Adrenal gland (tissue), 9 donors: ENCODE measurements at regions not wholly inside any gene's neighbourhood (a gene's known extent, or its start where the extent isn't known, plus 50 kb on each side); places are given as distances from the start of the nearest gene placed in this dataset.

Experiments used
- DNase-seq, 7 donors: peaks; one replicate each; pipeline ENCODE4 v3.0.0-alpha.2; 2019 to 2020
- H3K27ac ChIP-seq, 5 donors: fragments of 200-600 bp; sonication (generic) in 4 of 5; 1 replicate in 3 of 5; 2 replicates in 2 of 5; pipeline versions ENCODE4 v1.5.1 to v1.8.0; 2016 to 2020; ENCODE audit warnings: mild to moderate bottlenecking in 1 of 5
- H3K27me3 ChIP-seq: fragments of 200-600 bp; 2 replicates; pipeline ENCODE4 v1.8.0; 2021
- H3K36me3 ChIP-seq, 2 donors: fragments of 200-600 bp; replicated peaks in 1 of 2; 1 replicate in 1 of 2; 2 replicates in 1 of 2; pipeline versions ENCODE4 v1.5.1 to v1.8.0; 2018 to 2022
- H3K4me1 ChIP-seq, 2 donors: fragments of 200-600 bp; replicated peaks in 1 of 2; 1 replicate in 1 of 2; 2 replicates in 1 of 2; pipeline versions ENCODE4 v1.5.1 to v1.8.0; 2018 to 2021
- H3K4me3 ChIP-seq, 4 donors: fragments of 200-600 bp; sonication (generic) in 3 of 4; one replicate each; pipeline ENCODE4 v1.5.1; 2016 to 2018
- H3K9me3 ChIP-seq, 3 donors: fragments of 200-600 bp; sonication (generic) in 1 of 3; replicated peaks in 1 of 3; 1 replicate in 2 of 3; 2 replicates in 1 of 3; pipeline versions ENCODE4 v1.5.1 to v1.8.0; 2016 to 2021
- POLR2A ChIP-seq, 2 donors: fragments of 450-650 bp; IDR thresholded peaks; one replicate each; pipeline ENCODE4 v1.6.1; 2017; ENCODE audit warnings: antibody characterized with exemption in 2 of 2, mild to moderate bottlenecking in 2 of 2, moderate library complexity in 1 of 2
- WGBS, 4 donors: extraction: QIAGEN DNeasy Blood & Tissue Kit in 2 of 4; methylation state at CpG; one replicate each; pipeline versions ENCODE4 v1.1.5 to v1.1.7; 2013 to 2017; 5-methylcytosine and 5-hydroxymethylcytosine counted together
- intact Hi-C, 2 donors: fragments of 100-400 bp; cut with DNase I; formaldehyde crosslinking; loops; one replicate each; pipeline versions ENCODE4 v1.14.1 to v1.15.0; 2022 to 2023
- TF ChIP-seq, protein P1 (sequence below), 6 experiments: fragments of 450-650 bp in 4 of 6; fragments of 200-600 bp in 2 of 6; sonication (generic) in 1 of 6; IDR thresholded peaks; 1 replicate in 5 of 6; 2 replicates in 1 of 6; pipeline versions ENCODE4 v1.5.1 to v1.8.0; 2016 to 2021; ENCODE audit warnings: antibody characterized with exemption in 6 of 6, mild to moderate bottlenecking in 2 of 6, moderate library complexity in 1 of 6
- donor health status: healthy with polysubstance abuse.
- donor health status: Bipolar disorder and iron deficiency.
- donor health status: DM: yes; HTN: yes; CAD: no.
- donor health status: DM: no; HTN: no; CAD: no.
- donor health status: DM: no; HTN: no; CAD: no.

DNA sequence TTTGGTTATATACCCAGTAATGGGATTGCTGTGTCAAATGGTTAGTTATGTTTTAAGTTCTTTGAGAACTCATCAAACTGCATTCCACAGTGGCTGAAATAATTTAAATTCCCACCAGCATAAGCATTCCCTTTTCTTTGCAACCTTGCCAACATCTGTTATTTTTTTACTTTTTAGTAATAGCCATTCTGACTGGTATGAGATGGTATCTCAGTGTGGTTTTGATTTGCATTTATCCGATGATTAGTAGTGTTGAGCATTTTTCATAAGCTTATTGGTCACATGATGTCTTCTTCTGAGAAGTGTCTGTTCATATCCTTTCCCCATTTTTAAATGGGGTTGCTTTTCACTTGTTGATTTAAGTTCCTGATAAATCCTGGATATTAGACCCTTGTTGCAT is 435.7 kb upstream of the RIOK2 start:
- no peak for DNase-seq
- Histone ChIP-seq H3K4me1 (no peaks in the 10 kb centered on the region), H3K27me3 (no peaks in the 10 kb centered on the region), H3K36me3 (no peaks in the 10 kb centered on the region), H3K27ac (no peak overlapping the region), H3K9me3 (no peaks in the 10 kb centered on the region), H3K4me3 (no peak overlapping the region)
- intact Hi-C loops, result no loop called here
- no peak for TF ChIP-seq POLR2A (IDR thresholded peaks at IDR 0.05)
- TF ChIP-seq, protein P1, sequence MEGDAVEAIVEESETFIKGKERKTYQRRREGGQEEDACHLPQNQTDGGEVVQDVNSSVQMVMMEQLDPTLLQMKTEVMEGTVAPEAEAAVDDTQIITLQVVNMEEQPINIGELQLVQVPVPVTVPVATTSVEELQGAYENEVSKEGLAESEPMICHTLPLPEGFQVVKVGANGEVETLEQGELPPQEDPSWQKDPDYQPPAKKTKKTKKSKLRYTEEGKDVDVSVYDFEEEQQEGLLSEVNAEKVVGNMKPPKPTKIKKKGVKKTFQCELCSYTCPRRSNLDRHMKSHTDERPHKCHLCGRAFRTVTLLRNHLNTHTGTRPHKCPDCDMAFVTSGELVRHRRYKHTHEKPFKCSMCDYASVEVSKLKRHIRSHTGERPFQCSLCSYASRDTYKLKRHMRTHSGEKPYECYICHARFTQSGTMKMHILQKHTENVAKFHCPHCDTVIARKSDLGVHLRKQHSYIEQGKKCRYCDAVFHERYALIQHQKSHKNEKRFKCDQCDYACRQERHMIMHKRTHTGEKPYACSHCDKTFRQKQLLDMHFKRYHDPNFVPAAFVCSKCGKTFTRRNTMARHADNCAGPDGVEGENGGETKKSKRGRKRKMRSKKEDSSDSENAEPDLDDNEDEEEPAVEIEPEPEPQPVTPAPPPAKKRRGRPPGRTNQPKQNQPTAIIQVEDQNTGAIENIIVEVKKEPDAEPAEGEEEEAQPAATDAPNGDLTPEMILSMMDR (IDR thresholded peaks at IDR 0.05), result no peak
- WGBS, 4 donors, result 74 to 90% (median 78%) methylated on average over 1 of the region's 1 CpG

DNA sequence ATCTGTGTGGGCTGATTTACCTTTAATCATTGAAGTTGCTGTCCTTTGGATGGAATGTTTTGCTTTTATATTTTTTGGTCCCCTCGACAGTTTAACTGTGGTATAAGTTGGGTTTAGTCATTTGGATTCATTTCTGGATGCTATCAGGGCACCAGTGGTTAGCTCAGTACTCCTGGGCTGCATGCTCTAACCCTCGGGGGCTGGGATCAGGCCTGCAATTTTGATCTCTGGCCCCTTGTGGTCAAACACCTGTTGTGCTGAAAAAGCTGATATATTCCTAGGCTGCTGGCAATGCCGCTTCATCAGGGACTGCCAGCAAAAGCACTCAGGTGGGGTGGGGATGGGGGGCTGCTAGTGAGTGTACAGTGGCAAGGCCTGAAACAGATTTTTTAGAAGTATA is 440.4 kb upstream of the RIOK2 start:
- no peaks in the 10 kb centered on the region for H3K9me3 ChIP-seq
- no peak overlapping the region for H3K4me3 ChIP-seq
- H3K36me3 ChIP-seq, result no peaks in the 10 kb centered on the region
- H3K4me1 ChIP-seq, result no peaks in the 10 kb centered on the region
- DNase-seq, result no peak
- no peak overlapping the region for H3K27ac ChIP-seq
- 67 to 83% (median 77%) methylated on average over 3 of the region's 3 CpGs for WGBS, 4 donors
- TF ChIP-seq, protein P1 (IDR thresholded peaks at IDR 0.05), result no peak
- TF ChIP-seq POLR2A (IDR thresholded peaks at IDR 0.05), result no peak
- intact Hi-C loops, result no loop called here
- H3K27me3 ChIP-seq, result no peaks in the 10 kb centered on the region

DNA sequence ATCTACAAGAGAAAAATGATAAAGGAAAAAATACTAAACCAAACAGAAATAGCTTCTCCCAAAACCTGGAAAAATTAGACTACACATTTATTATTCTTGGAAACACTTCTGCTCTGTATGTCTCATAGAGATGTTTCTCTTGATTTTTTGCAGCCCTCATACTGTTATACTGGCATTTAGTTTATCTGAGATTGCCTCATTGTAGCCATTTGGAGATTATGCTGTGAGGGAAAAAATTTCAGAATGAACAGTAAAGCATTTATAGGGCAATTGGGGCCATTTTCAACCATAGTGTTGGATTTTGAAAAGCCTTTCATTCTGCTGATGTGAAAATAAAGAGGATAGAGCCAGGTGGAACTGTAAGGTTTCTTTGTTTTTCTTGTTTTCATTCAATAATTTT is 441.8 kb upstream of the RIOK2 start:
- H3K27me3 ChIP-seq, result no peaks in the 10 kb centered on the region
- no peaks in the 10 kb centered on the region for H3K4me1 ChIP-seq
- H3K4me3 ChIP-seq, result no peak overlapping the region
- H3K36me3 ChIP-seq, result no peaks in the 10 kb centered on the region
- TF ChIP-seq, protein P1 (IDR thresholded peaks at IDR 0.05), result no peak
- TF ChIP-seq POLR2A (IDR thresholded peaks at IDR 0.05), result no peak
- no peaks in the 10 kb centered on the region for H3K9me3 ChIP-seq
- intact Hi-C loops, result no loop called here
- H3K27ac ChIP-seq, result no peak overlapping the region
- no peak for DNase-seq

DNA sequence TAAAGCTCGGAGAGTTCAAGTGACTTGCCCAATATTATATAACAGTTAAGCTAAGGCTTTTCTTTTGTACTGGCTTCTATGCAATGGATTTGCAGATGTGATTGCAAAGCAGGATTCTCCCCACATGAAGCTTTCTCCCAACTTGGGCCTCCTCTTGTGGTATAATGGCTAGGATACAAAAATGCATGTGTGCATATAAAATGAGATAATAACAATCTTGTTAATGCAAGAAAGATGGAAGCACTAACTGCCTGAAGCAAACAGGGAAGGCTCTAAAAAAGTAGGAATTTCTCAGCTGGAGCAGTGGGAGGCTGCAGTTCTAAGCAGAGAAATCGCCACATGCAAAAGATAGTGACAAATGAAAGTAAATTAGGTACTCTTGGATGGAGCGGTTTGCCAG is 444.2 kb upstream of the RIOK2 start:
- Histone ChIP-seq H3K36me3 (no peaks in the 10 kb centered on the region), H3K27me3 (no peaks in the 10 kb centered on the region), H3K27ac (no peak overlapping the region), H3K9me3 (no peaks in the 10 kb centered on the region), H3K4me1 (no peaks in the 10 kb centered on the region), H3K4me3 (no peak overlapping the region)
- 89 to 92% (median 90%) methylated on average over 3 of the region's 3 CpGs for WGBS, 4 donors
- intact Hi-C loops, result no loop called here
- DNase-seq, result no peak
- TF ChIP-seq, protein P1 (IDR thresholded peaks at IDR 0.05), result no peak
- TF ChIP-seq POLR2A (IDR thresholded peaks at IDR 0.05), result no peak
